H1 (cell line): ENCODE measurements at regions not wholly inside any gene's neighbourhood (a gene's known extent, or its start where the extent isn't known, plus 50 kb on each side); places are given as distances from the start of the nearest gene placed in this dataset.

Experiments
- CTCF ChIA-PET: fragments of 300-600 bp; sonication (Branson Sonifier 250); formaldehyde crosslinking; loops from one replicate; lab custom pipeline; 2021; ENCODE audit not compliant: partially characterized antibody; lab: Charles Lee
- POLR2A ChIA-PET: fragments of 300-600 bp; sonication (Branson Sonifier 250); formaldehyde crosslinking; loops from one replicate; lab custom pipeline; 2021; ENCODE audit warnings: inconsistent platforms; ENCODE audit not compliant: partially characterized antibody; lab: Charles Lee
- DNase-seq, 2 experiments: peaks; one replicate each; pipeline versions ENCODE4 v3.0.0 to v3.0.0-alpha.2; 2010 to 2022; ENCODE audit warnings: low spot score in 2 of 2, low read depth in 1 of 2, mixed read lengths in 1 of 2
- FAIRE-seq: peaks from 2 replicates; lab custom pipeline; 2011; peaks lifted over from hg19 to GRCh38; lab: Jason Lieb, UNC
- H2AFZ ChIP-seq: 2 replicates; pipeline ENCODE4 v1.8.1; 2012; ENCODE audit warnings: low read length, inconsistent platforms
- H2AK5ac ChIP-seq: 2 replicates; pipeline ENCODE4 v1.6.1; 2013; ENCODE audit warnings: low read depth, low read length
- H2BK120ac ChIP-seq: replicated peaks from 2 replicates; pipeline ENCODE3; 2013; ENCODE audit warnings: low read depth, low read length, inconsistent platforms
- H2BK12ac ChIP-seq: 2 replicates; pipeline ENCODE4 v1.6.1; 2013; ENCODE audit warnings: low read depth, low read length
- H2BK15ac ChIP-seq: 2 replicates; pipeline ENCODE4 v1.6.1; 2013; ENCODE audit warnings: low read length
- H2BK20ac ChIP-seq: 2 replicates; pipeline ENCODE4 v1.6.1; 2013; ENCODE audit warnings: low read length
- H2BK5ac ChIP-seq: 2 replicates; pipeline ENCODE4 v1.6.1; 2013; ENCODE audit warnings: low read depth, low read length
- H3K14ac ChIP-seq: 2 replicates; pipeline ENCODE4 v1.6.1; 2013; ENCODE audit warnings: inconsistent platforms; ENCODE audit not compliant: insufficient read length
- H3K18ac ChIP-seq: 2 replicates; pipeline ENCODE4 v1.6.1; 2013; ENCODE audit warnings: low read length; ENCODE audit errors: extremely low read depth
- H3K23ac ChIP-seq: 2 replicates; pipeline ENCODE4 v1.6.1; 2013; ENCODE audit warnings: inconsistent platforms; ENCODE audit not compliant: insufficient read length
- H3K23me2 ChIP-seq: 2 replicates; pipeline ENCODE4 v1.6.1; 2013; ENCODE audit warnings: low read depth, low read length
- H3K27ac ChIP-seq: 2 replicates; pipeline ENCODE4 v1.6.1; 2011; ENCODE audit warnings: low read depth, low read length, inconsistent platforms
- H3K27me3 ChIP-seq, 4 experiments: replicated peaks in 1 of 4; 1 replicate in 1 of 4; 2 replicates in 3 of 4; pipeline versions ENCODE4 v1.6.1 to v1.8.1; 2011 to 2013; ENCODE audit warnings: low read length in 3 of 4, mild to moderate bottlenecking in 3 of 4, inconsistent platforms in 2 of 4, mixed read lengths in 2 of 4, moderate library complexity in 1 of 4; ENCODE audit not compliant: control insufficient read depth in 3 of 4, insufficient read depth in 3 of 4; ENCODE audit errors: extremely low read depth in 1 of 4
- H3K36me3 ChIP-seq, 4 experiments: 2 replicates each; pipeline versions ENCODE4 v1.6.1 to v1.8.1; 2011 to 2013; ENCODE audit warnings: mild to moderate bottlenecking in 4 of 4, low read length in 3 of 4, moderate library complexity in 2 of 4, control low read depth in 1 of 4, inconsistent platforms in 1 of 4; ENCODE audit not compliant: insufficient read depth in 4 of 4, control insufficient read depth in 2 of 4
- H3K4ac ChIP-seq: replicated peaks from 2 replicates; pipeline ENCODE3; 2013; ENCODE audit warnings: low read length, low read depth, mixed read lengths, inconsistent platforms; ENCODE audit not compliant: insufficient read length
- H3K4me1 ChIP-seq, 4 experiments: replicated peaks in 1 of 4; 1 replicate in 1 of 4; 2 replicates in 3 of 4; pipeline versions ENCODE4 v1.6.1 to v1.8.1; 2011 to 2013; ENCODE audit warnings: low read length in 3 of 4, inconsistent platforms in 2 of 4, mixed read lengths in 1 of 4; ENCODE audit not compliant: insufficient read depth in 4 of 4, control insufficient read depth in 3 of 4
- H3K4me2 ChIP-seq, 2 experiments: 2 replicates each; pipeline versions ENCODE4 v1.6.1 to v1.8.1; 2011 to 2013; ENCODE audit warnings: low read depth in 2 of 2, low read length in 2 of 2, control low read depth in 1 of 2, inconsistent platforms in 1 of 2, mild to moderate bottlenecking in 1 of 2; ENCODE audit not compliant: insufficient read depth in 1 of 2
- H3K4me3 ChIP-seq, 4 experiments: fragments of 200-600, 300-600 bp in 1 of 4; sonication (generic), shearing (Covaris generic), sonication (Bioruptor Twin) in 1 of 4; 2 replicates each; pipeline versions ENCODE4 v1.5.1 to v1.8.1; 2011 to 2016; ENCODE audit warnings: low read length in 4 of 4, low read depth in 3 of 4, control low read depth in 2 of 4, inconsistent platforms in 2 of 4, mild to moderate bottlenecking in 2 of 4, mixed read lengths in 1 of 4, moderate library complexity in 1 of 4; ENCODE audit not compliant: insufficient read depth in 2 of 4; ENCODE audit errors: extremely low read depth in 1 of 4
- H3K56ac ChIP-seq: replicated peaks from 2 replicates; pipeline ENCODE3; 2013; ENCODE audit warnings: low read depth, mild to moderate bottlenecking, mixed read lengths, low read length, inconsistent platforms; ENCODE audit not compliant: insufficient read length
- H3K79me1 ChIP-seq: 2 replicates; pipeline ENCODE4 v1.6.1; 2013; ENCODE audit warnings: low read depth, low read length, control low read depth
- H3K79me2 ChIP-seq, 2 experiments: 2 replicates each; pipeline versions ENCODE4 v1.6.1 to v1.8.1; 2012 to 2013; ENCODE audit warnings: low read length in 2 of 2, mild to moderate bottlenecking in 2 of 2, inconsistent platforms in 1 of 2; ENCODE audit not compliant: insufficient read depth in 2 of 2, control insufficient read depth in 1 of 2
- H3K9ac ChIP-seq, 4 experiments: replicated peaks in 1 of 4; 1 replicate in 1 of 4; 2 replicates in 3 of 4; pipeline versions ENCODE4 v1.6.1 to v1.8.1; 2011 to 2013; ENCODE audit warnings: low read depth in 3 of 4, low read length in 3 of 4, control low read depth in 2 of 4, mild to moderate bottlenecking in 2 of 4, moderate library complexity in 2 of 4, inconsistent platforms in 1 of 4; ENCODE audit errors: extremely low read depth in 1 of 4
- H3K9me3 ChIP-seq, 2 experiments: 2 replicates each; pipeline versions ENCODE4 v1.6.1 to v1.8.1; 2012 to 2013; ENCODE audit warnings: mild to moderate bottlenecking in 2 of 2, moderate library complexity in 2 of 2, control low read depth in 1 of 2, inconsistent platforms in 1 of 2, low read depth in 1 of 2, low read length in 1 of 2, mixed read lengths in 1 of 2; ENCODE audit not compliant: insufficient read depth in 2 of 2
- H4K20me1 ChIP-seq, 2 experiments: replicated peaks in 1 of 2; 2 replicates each; pipeline versions ENCODE3 to v1.8.1; 2011 to 2013; ENCODE audit warnings: inconsistent platforms in 2 of 2, low read length in 2 of 2, mild to moderate bottlenecking in 1 of 2; ENCODE audit not compliant: insufficient read depth in 2 of 2, control insufficient read depth in 1 of 2
- H4K5ac ChIP-seq: 2 replicates; pipeline ENCODE4 v1.6.1; 2013; ENCODE audit warnings: low read length, low read depth, mixed read lengths, inconsistent platforms; ENCODE audit not compliant: insufficient read length
- H4K8ac ChIP-seq: 2 replicates; pipeline ENCODE4 v1.8.0; 2013; ENCODE audit warnings: mild to moderate bottlenecking, moderate library complexity, low read length, inconsistent platforms; ENCODE audit not compliant: insufficient read depth; ENCODE audit errors: extremely low read depth
- H4K91ac ChIP-seq: replicated peaks from 2 replicates; pipeline ENCODE3; 2013; ENCODE audit warnings: low read length, mixed read lengths, inconsistent platforms; ENCODE audit not compliant: insufficient read length
- CTCF ChIP-seq, 3 experiments: IDR thresholded peaks; 1 replicate in 2 of 3; 2 replicates in 1 of 3; pipeline versions ENCODE4 v1.5.1 to v1.6.1; 2011; ENCODE audit warnings: low read length in 3 of 3, mild to moderate bottlenecking in 3 of 3, inconsistent platforms in 2 of 3, low read depth in 1 of 3, moderate library complexity in 1 of 3; ENCODE audit not compliant: insufficient read depth in 1 of 3; ENCODE audit errors: control extremely low read depth in 1 of 3
- RNF2 ChIP-seq: fragments of 200-900, 300-1000 bp; sonication (generic); IDR thresholded peaks from 2 replicates; pipeline ENCODE4 v1.7.1; 2016; ENCODE audit warnings: borderline replicate concordance, low read depth, mild to moderate bottlenecking, antibody characterized with exemption, low read length; ENCODE audit not compliant: poor library complexity, severe bottlenecking; ENCODE audit errors: missing control alignments
- SAP30 ChIP-seq: fragments of 300-600 bp; sonication (generic); IDR thresholded peaks from 2 replicates; pipeline ENCODE4 v1.7.1; 2012; ENCODE audit warnings: low read length, moderate library complexity, mild to moderate bottlenecking, inconsistent platforms; ENCODE audit not compliant: insufficient read depth, insufficient replicate concordance
- WGBS, 2 experiments: shearing (Covaris generic) in 1 of 2; methylation state at CpG; one replicate each; pipeline versions ENCODE4 v1.1.6 to v1.1.7; 2013 to 2015; ENCODE audit warnings: low lambda C conversion rate in 2 of 2, mixed read lengths in 2 of 2, inconsistent platforms in 1 of 2, low coverage in 1 of 2, missing lambda C conversion rate in 1 of 2; ENCODE audit not compliant: insufficient replicate concordance in 2 of 2, insufficient coverage in 1 of 2, insufficient read length in 1 of 2; ENCODE audit errors: extremely low coverage in 1 of 2, missing lambda C conversion rate in 1 of 2; 5-methylcytosine and 5-hydroxymethylcytosine counted together

- Histone ChIP-seq H2AK5ac (no peak overlapping the region), H3K79me2 (no peaks in the 10 kb centered on the region), H3K18ac (no peak overlapping the region), H3K14ac (no peak overlapping the region), H3K27ac (no peak overlapping the region), H2AFZ (no peak overlapping the region), H2BK120ac (no peak overlapping the region), H3K4ac (no peak overlapping the region), H2BK5ac (no peak overlapping the region), H3K4me2 (no peak overlapping the region), H3K79me1 (no peaks in the 10 kb centered on the region), H2BK20ac (no peak overlapping the region), H3K9ac (no peak overlapping the region), H3K4me3 (no peak overlapping the region), H2BK15ac (no peak overlapping the region), H3K4me1 (peaks cover 0 to 7% (median 5%) of the 10 kb centered on the region in 4 experiments; a peak in 4 of 7 replicates), H4K91ac (no peak overlapping the region), H3K23me2 (peaks cover 6% of the 10 kb centered on the region), H3K36me3 (no peaks in the 10 kb centered on the region), H3K23ac (no peak overlapping the region), H3K56ac (no peak overlapping the region), H4K8ac (no peak overlapping the region), H2BK12ac (no peak overlapping the region), H4K20me1 (no peaks in the 10 kb centered on the region), H3K27me3 (peaks cover 16 to 56% (median 43%) of the 10 kb centered on the region in 4 experiments), H3K9me3 (peaks cover 3 to 6% of the 10 kb centered on the region in 2 experiments; a peak in 3 of 4 replicates), H4K5ac (no peak overlapping the region)
- DNase-seq (no peak), FAIRE-seq (no peak)
- TF ChIP-seq CTCF (IDR thresholded peaks at IDR 0.05; ENCODE audit: control extremely low read depth in 1 of 3, insufficient read depth in 1 of 3, low read depth in 1 of 3, low read length in 3 of 3) (no peak), RNF2 (no peak), SAP30 (no peak)
- ChIA-PET CTCF (interaction anchor here (0.9 to 8.1 kb wide), 8 partner anchors 14 to 236 kb away, joined by 3 to 66 read pairs (median 5); no protein-coding TSS in a partner anchor), POLR2A (no interaction called here)
- 89% methylated on average over 11 of the region's 11 CpGs; no CpG with 5 or more reads in 1 of the 2 experiments for WGBS, 2 experiments
Observed at GRCh38 chr15:98425173-98425572, 223.2 kb upstream of the IGF1R start.
